Breast epithelium (tissue), 3 donors: ENCODE measurements at regions not wholly inside any gene's neighbourhood (a gene's known extent, or its start where the extent isn't known, plus 50 kb on each side); places are given as distances from the start of the nearest gene placed in this dataset.

Source experiments
- POLR2A ChIP-seq: fragments of 450-650 bp; IDR thresholded peaks from one replicate; pipeline ENCODE4 v1.6.1; 2016; ENCODE audit warnings: antibody characterized with exemption, mild to moderate bottlenecking, moderate library complexity
- TF ChIP-seq, protein P1 (sequence below), 3 donors: fragments of 450-650 bp; IDR thresholded peaks; one replicate each; pipeline ENCODE4 v1.5.1; 2016 to 2017; ENCODE audit warnings: antibody characterized with exemption in 3 of 3, mild to moderate bottlenecking in 3 of 3, moderate library complexity in 3 of 3

DNA sequence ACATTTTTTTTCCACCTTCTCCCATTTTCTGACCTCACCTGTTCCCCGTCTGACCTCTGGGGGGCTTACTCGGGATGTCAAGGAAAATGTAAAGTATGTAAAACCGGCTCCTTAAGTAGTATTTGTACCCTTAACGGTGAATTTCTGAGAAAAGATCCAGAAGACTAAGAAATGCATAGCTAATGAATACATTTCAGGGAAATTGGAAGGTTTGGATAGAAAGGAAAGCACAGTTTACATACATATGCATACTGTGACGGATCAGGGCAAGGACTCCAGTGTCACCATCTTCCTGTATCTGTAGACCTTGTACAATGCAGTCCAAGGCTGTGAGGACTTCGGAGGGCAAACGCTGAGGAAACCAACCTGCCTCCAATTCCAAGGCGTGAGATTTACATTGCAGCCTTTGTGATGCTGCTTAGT lies 2185.9 kb upstream of the TENM3 start:
- no peak for TF ChIP-seq POLR2A
- TF ChIP-seq, protein P1, sequence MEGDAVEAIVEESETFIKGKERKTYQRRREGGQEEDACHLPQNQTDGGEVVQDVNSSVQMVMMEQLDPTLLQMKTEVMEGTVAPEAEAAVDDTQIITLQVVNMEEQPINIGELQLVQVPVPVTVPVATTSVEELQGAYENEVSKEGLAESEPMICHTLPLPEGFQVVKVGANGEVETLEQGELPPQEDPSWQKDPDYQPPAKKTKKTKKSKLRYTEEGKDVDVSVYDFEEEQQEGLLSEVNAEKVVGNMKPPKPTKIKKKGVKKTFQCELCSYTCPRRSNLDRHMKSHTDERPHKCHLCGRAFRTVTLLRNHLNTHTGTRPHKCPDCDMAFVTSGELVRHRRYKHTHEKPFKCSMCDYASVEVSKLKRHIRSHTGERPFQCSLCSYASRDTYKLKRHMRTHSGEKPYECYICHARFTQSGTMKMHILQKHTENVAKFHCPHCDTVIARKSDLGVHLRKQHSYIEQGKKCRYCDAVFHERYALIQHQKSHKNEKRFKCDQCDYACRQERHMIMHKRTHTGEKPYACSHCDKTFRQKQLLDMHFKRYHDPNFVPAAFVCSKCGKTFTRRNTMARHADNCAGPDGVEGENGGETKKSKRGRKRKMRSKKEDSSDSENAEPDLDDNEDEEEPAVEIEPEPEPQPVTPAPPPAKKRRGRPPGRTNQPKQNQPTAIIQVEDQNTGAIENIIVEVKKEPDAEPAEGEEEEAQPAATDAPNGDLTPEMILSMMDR (IDR thresholded peaks at IDR 0.05): no peak
